SK-N-SH (cell line): ENCODE measurements at regions not wholly inside any gene's neighbourhood (a gene's known extent, or its start where the extent isn't known, plus 50 kb on each side); places are given as distances from the start of the nearest gene placed in this dataset.
A peak's percentile ranks its signal among the peaks of the same experiment; 100 is the strongest.
"Not testable (repeated sequence)": the region's sequence is repeated elsewhere in the genome, so short reads cannot be mapped to it uniquely, and the experiment has no call there.

Experiments
- CTCF ChIA-PET: fragments of 300-600, 350-600 bp; formaldehyde crosslinking; extraction: SDS; loops from one replicate; lab custom pipeline; 2021; lab: Yijun Ruan, JAX
- POLR2A ChIA-PET: fragments of 350-600 bp; sonication (Branson Sonifier 250); formaldehyde crosslinking; extraction: SDS; loops from one replicate; lab custom pipeline; 2020; ENCODE audit warnings: antibody characterized with exemption, inconsistent platforms; lab: Yijun Ruan, JAX
- DNase-seq: peaks from one replicate; pipeline ENCODE4 v3.0.0; 2012
- H2AFZ ChIP-seq: fragments of 200-600 bp; sonication (generic); 2 replicates; pipeline ENCODE4 v1.8.1; 2016; ENCODE audit warnings: antibody characterized with exemption, mild to moderate bottlenecking, low read depth
- H3F3A ChIP-seq: fragments of 200-600 bp; sonication (generic); replicated peaks from 2 replicates; pipeline ENCODE3; 2016; ENCODE audit warnings: antibody characterized with exemption, mild to moderate bottlenecking; ENCODE audit not compliant: insufficient read depth
- H3K27ac ChIP-seq, 2 experiments: fragments of 200-500 bp in 1 of 2; fragments of 200-600 bp in 1 of 2; sonication (Bioruptor generic) in 1 of 2; sonication (generic), shearing (Covaris generic) in 1 of 2; 2 replicates each; pipeline versions ENCODE4 v1.5.1 to v1.6.1; 2014 to 2016; ENCODE audit warnings: low read depth in 2 of 2, inconsistent platforms in 1 of 2, low read length in 1 of 2, mild to moderate bottlenecking in 1 of 2, mixed read lengths in 1 of 2
- H3K27me3 ChIP-seq: fragments of 200-600 bp; sonication (generic), shearing (Covaris generic); 2 replicates; pipeline ENCODE4 v1.6.1; 2016; ENCODE audit warnings: mixed run types; ENCODE audit not compliant: insufficient read depth
- H3K36me3 ChIP-seq, 2 experiments: fragments of 200-500 bp in 1 of 2; fragments of 200-600 bp in 1 of 2; sonication (Bioruptor generic) in 1 of 2; sonication (generic) in 1 of 2; replicated peaks in 1 of 2; 2 replicates each; pipeline versions ENCODE3 to v1.5.1; 2014 to 2016; ENCODE audit warnings: low read length in 1 of 2, mild to moderate bottlenecking in 1 of 2; ENCODE audit not compliant: insufficient read depth in 2 of 2, control insufficient read depth in 1 of 2
- H3K4me1 ChIP-seq, 2 experiments: fragments of 200-500 bp in 1 of 2; fragments of 200-600 bp in 1 of 2; sonication (Bioruptor generic) in 1 of 2; sonication (generic), shearing (Covaris generic) in 1 of 2; 2 replicates each; pipeline versions ENCODE4 v1.5.1 to v1.6.1; 2014 to 2016; ENCODE audit warnings: low read depth in 1 of 2, low read length in 1 of 2, mixed run types in 1 of 2; ENCODE audit not compliant: insufficient read depth in 2 of 2, control insufficient read depth in 1 of 2
- H3K4me2 ChIP-seq: fragments of 200-600 bp; sonication (generic), shearing (Covaris generic); 2 replicates; pipeline ENCODE4 v1.6.1; 2017; ENCODE audit warnings: mixed run types
- H3K4me3 ChIP-seq, 2 experiments: fragments of 200-500 bp in 1 of 2; fragments of 200-600 bp in 1 of 2; sonication (Bioruptor generic) in 1 of 2; sonication (generic), shearing (Covaris generic) in 1 of 2; 2 replicates each; pipeline versions ENCODE4 v1.5.1 to v1.8.1; 2014 to 2016; ENCODE audit warnings: low read depth in 2 of 2, inconsistent platforms in 1 of 2, low read length in 1 of 2, mild to moderate bottlenecking in 1 of 2, mixed read lengths in 1 of 2, moderate library complexity in 1 of 2
- H3K79me2 ChIP-seq: fragments of 200-600 bp; sonication (generic); 2 replicates; pipeline ENCODE4 v1.8.1; 2017; ENCODE audit warnings: mild to moderate bottlenecking; ENCODE audit not compliant: insufficient read depth
- H3K9ac ChIP-seq: fragments of 200-600 bp; sonication (generic); 2 replicates; pipeline ENCODE4 v1.6.1; 2017; ENCODE audit warnings: mixed run types
- H3K9me2 ChIP-seq: fragments of 200-600 bp; sonication (generic); 2 replicates; pipeline ENCODE4 v1.6.1; 2017; ENCODE audit warnings: mixed run types
- H3K9me3 ChIP-seq: fragments of 200-600 bp; sonication (generic); 2 replicates; pipeline ENCODE4 v1.6.1; 2017; ENCODE audit warnings: mixed run types, mild to moderate bottlenecking, moderate library complexity
- H4K20me1 ChIP-seq: fragments of 200-600 bp; sonication (generic); 2 replicates; pipeline ENCODE4 v1.6.1; 2017; ENCODE audit warnings: mild to moderate bottlenecking, mixed run types; ENCODE audit not compliant: insufficient read depth
- EZH2phosphoT487 ChIP-seq: fragments of 200-600 bp; sonication (generic); IDR thresholded peaks from 2 replicates; pipeline ENCODE4 v1.6.1; 2017; ENCODE audit warnings: low read depth, mixed run types, mild to moderate bottlenecking, antibody characterized with exemption, moderate library complexity, borderline replicate concordance
- FOXM1 ChIP-seq: IDR thresholded peaks from 2 replicates; pipeline ENCODE4 v1.4.0; 2012; ENCODE audit warnings: low read depth, mild to moderate bottlenecking
- GATA2 ChIP-seq: sonication (generic); formaldehyde crosslinking; IDR thresholded peaks from 2 replicates; pipeline ENCODE4 v1.5.0; 2020; ENCODE audit warnings: mild to moderate bottlenecking, missing genetic modification reagents
- NRF1 ChIP-seq: IDR thresholded peaks from 2 replicates; pipeline ENCODE4 v1.6.1; 2012; ENCODE audit warnings: low read depth, mild to moderate bottlenecking, low read length
- SIN3A ChIP-seq: IDR thresholded peaks from 2 replicates; pipeline ENCODE4 v1.6.1; 2012; ENCODE audit warnings: low read depth, mild to moderate bottlenecking, low read length, moderate library complexity, borderline replicate concordance
- SMC3 ChIP-seq: IDR thresholded peaks from 2 replicates; pipeline ENCODE4 v1.6.1; 2012; ENCODE audit warnings: low read depth, low read length, improper control_type of control experiment
- TCF12 ChIP-seq: IDR thresholded peaks from 2 replicates; pipeline ENCODE4 v1.4.0; 2012
- YY1 ChIP-seq: IDR thresholded peaks from 2 replicates; pipeline ENCODE4 v1.4.0; 2012; ENCODE audit warnings: low read depth, mild to moderate bottlenecking
- WGBS: methylation state at CpG from one replicate; pipeline ENCODE4 v1.1.6; 2017; ENCODE audit warnings: low lambda C conversion rate; 5-methylcytosine and 5-hydroxymethylcytosine counted together
- TF ChIP-seq, protein P1 (sequence below): IDR thresholded peaks from 2 replicates; pipeline ENCODE4; 2012
- TF ChIP-seq, protein P2 (sequence below): IDR thresholded peaks from 2 replicates; pipeline ENCODE4 v1.4.0; 2012; ENCODE audit warnings: low read depth, borderline replicate concordance
- TF ChIP-seq, protein P3 (sequence below): fragments of 150-350 bp; IDR thresholded peaks from 2 replicates; pipeline ENCODE4 v1.6.1; 2016; ENCODE audit warnings: mild to moderate bottlenecking, low read depth, low read length

DNA sequence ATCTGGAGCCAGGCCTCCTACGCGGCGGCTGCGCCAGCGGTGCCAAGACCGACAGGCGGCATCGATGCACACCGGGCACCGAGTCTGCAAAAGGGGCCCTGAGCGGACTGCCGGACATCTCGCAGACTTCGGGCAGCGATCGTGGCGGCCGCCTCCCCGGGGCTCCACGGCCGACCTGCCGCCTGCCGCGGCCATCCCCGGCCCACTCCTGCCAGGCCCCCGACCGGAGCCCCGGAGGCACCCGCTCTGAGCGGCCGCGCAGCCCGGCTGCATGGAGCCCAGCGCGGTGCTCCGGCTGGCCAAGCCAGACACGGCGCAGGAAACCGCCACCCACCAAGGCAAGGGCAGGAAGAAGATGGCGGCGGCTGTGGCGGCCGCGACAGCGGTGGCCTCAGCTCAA, 154.2 kb upstream of the KCTD7 start:
- Histone ChIP-seq H2AFZ (no peak overlapping the region), H3K36me3 (peaks cover 20 to 22% of the 10 kb centered on the region in 2 experiments), H3K4me1 (no peaks in the 10 kb centered on the region), H3K79me2 (no peaks in the 10 kb centered on the region), H3F3A (peaks cover 3% of the 10 kb centered on the region), H3K9ac (no peak overlapping the region), H4K20me1 (no peaks in the 10 kb centered on the region), H3K27ac (no peak overlapping the region)
- POLR2A ChIA-PET = no interaction called here
- DNase-seq = peak; percentile 27
- TF ChIP-seq FOXM1 (no peak), SIN3A (no peak), GATA2 (CRISPR knock-in tag) (no peak), TCF12 (no peak), NRF1 (no peak), YY1 (no peak), SMC3 (no peak), EZH2phosphoT487 (no peak)
- TF ChIP-seq, protein P1, sequence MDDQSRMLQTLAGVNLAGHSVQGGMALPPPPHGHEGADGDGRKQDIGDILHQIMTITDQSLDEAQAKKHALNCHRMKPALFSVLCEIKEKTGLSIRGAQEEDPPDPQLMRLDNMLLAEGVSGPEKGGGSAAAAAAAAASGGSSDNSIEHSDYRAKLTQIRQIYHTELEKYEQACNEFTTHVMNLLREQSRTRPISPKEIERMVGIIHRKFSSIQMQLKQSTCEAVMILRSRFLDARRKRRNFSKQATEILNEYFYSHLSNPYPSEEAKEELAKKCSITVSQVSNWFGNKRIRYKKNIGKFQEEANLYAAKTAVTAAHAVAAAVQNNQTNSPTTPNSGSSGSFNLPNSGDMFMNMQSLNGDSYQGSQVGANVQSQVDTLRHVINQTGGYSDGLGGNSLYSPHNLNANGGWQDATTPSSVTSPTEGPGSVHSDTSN = no peak
- TF ChIP-seq, protein P2, sequence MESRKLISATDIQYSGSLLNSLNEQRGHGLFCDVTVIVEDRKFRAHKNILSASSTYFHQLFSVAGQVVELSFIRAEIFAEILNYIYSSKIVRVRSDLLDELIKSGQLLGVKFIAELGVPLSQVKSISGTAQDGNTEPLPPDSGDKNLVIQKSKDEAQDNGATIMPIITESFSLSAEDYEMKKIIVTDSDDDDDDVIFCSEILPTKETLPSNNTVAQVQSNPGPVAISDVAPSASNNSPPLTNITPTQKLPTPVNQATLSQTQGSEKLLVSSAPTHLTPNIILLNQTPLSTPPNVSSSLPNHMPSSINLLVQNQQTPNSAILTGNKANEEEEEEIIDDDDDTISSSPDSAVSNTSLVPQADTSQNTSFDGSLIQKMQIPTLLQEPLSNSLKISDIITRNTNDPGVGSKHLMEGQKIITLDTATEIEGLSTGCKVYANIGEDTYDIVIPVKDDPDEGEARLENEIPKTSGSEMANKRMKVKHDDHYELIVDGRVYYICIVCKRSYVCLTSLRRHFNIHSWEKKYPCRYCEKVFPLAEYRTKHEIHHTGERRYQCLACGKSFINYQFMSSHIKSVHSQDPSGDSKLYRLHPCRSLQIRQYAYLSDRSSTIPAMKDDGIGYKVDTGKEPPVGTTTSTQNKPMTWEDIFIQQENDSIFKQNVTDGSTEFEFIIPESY = no peak
- TF ChIP-seq, protein P3, sequence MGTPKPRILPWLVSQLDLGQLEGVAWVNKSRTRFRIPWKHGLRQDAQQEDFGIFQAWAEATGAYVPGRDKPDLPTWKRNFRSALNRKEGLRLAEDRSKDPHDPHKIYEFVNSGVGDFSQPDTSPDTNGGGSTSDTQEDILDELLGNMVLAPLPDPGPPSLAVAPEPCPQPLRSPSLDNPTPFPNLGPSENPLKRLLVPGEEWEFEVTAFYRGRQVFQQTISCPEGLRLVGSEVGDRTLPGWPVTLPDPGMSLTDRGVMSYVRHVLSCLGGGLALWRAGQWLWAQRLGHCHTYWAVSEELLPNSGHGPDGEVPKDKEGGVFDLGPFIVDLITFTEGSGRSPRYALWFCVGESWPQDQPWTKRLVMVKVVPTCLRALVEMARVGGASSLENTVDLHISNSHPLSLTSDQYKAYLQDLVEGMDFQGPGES = no peak
- TF ChIP-seq, all 33 proteins: peak for 0
- H3K9me2 ChIP-seq = no peaks in the 10 kb centered on the region
- H3K27me3 ChIP-seq = no peaks in the 10 kb centered on the region
- 92% methylated on average over 41 of the region's 45 CpGs for WGBS
- H3K4me3 ChIP-seq = no peak overlapping the region
- no peak overlapping the region for H3K4me2 ChIP-seq
- no peaks in the 10 kb centered on the region for H3K9me3 ChIP-seq
- CTCF ChIA-PET = no interaction called here

DNA sequence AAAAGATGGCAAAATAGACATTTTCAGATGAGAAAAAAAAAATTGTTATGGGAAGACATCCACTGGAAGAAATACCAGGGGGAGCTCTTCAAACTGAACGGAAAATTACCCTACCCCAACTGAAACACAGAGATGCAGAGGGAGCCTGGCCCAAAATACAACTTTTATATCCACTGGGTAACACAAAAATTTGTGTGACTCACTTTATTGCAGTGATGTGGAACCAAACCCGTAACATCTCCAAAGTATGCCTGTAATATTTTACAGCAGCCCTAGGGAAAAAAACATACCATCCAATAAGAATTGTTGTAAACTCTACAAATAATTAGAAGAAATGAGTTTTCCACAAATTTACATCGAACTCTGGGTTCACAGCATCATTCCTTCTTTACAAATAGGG, 152.6 kb upstream of the KCTD7 start:
- H4K20me1 ChIP-seq, H3K79me2 ChIP-seq, H3K9me2 ChIP-seq, H3K27ac ChIP-seq, H3K4me2 ChIP-seq, DNase-seq, H2AFZ ChIP-seq, H3K4me3 ChIP-seq, H3K9me3 ChIP-seq, CTCF ChIA-PET, H3F3A ChIP-seq, H3K4me1 ChIP-seq, H3K27me3 ChIP-seq, H3K9ac ChIP-seq, POLR2A ChIA-PET: not testable (repeated sequence)
- 96% methylated on average over 3 of the region's 3 CpGs for WGBS
- peaks cover 20 to 25% of the 10 kb centered on the region in 2 experiments for H3K36me3 ChIP-seq

DNA sequence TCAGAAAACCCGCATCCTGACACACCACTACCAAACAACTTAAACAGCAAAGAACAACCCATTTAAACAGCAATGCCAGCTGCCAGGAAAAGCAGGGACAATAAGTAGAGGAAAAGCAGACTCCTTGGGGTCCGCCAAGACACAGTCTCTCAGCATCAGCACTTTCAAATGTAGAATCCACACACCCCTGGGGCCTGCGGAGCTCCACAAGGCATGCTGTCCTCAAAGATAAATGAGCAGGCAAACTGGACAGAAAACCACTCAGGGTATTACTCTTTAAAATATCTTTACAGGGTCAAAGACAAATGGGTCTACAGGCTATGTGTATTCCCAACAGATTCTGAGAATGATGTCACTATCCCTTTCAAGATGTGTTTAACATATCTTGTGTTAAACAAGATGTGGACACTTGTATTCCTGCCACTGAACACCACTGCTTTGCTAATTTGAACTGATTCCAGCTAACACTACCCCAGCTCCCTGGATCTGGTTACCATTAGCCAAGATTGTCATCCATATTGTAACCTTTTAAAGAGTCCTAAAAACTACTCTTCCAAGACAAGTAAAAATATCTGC, 150.8 kb upstream of the KCTD7 start:
- H3K4me2 ChIP-seq, H2AFZ ChIP-seq, POLR2A ChIA-PET, H3K4me3 ChIP-seq, H3K9me3 ChIP-seq, H3K4me1 ChIP-seq, H3K27ac ChIP-seq, H3K9me2 ChIP-seq, H3K79me2 ChIP-seq, H3K27me3 ChIP-seq, H4K20me1 ChIP-seq, H3F3A ChIP-seq, H3K9ac ChIP-seq, DNase-seq: not testable (repeated sequence)
- 92% methylated on average over 3 of the region's 3 CpGs for WGBS
- CTCF ChIA-PET = interaction anchor here (2.2 kb wide), 1 partner anchor 11 kb away, joined by 4 read pairs; no protein-coding TSS in a partner anchor
- H3K36me3 ChIP-seq = peaks cover 20 to 24% of the 10 kb centered on the region in 2 experiments

DNA sequence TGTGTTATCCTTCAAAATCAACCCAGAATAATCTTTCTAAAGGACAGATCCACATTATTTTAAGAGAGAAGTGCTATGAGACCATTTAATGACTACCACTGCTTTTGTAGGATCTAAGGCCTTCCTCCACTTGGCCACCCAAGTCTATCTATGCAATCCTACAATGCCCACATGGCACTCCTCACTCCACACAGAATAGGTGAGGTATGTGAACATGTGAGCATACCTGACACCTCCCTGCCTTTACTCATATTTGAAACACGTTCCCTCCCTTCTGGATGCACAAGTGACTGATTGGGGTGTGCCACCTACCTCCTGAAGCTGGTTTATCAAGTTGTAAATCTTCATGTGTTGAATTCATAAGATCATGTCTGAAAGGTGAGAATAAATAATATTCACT, 147.5 kb upstream of the KCTD7 start:
- 88% methylated on average over 1 of the region's 1 CpG for WGBS

More for the DNA sequence above, 147.5 kb upstream of the KCTD7 start:
- H3K4me2 ChIP-seq, H3F3A ChIP-seq, H3K9ac ChIP-seq, POLR2A ChIA-PET, H3K27me3 ChIP-seq, H3K4me3 ChIP-seq, H3K4me1 ChIP-seq, H4K20me1 ChIP-seq, H3K9me3 ChIP-seq, H2AFZ ChIP-seq, H3K79me2 ChIP-seq, H3K9me2 ChIP-seq, DNase-seq, H3K27ac ChIP-seq: not testable (repeated sequence)
- peaks cover 12 to 32% of the 10 kb centered on the region in 2 experiments for H3K36me3 ChIP-seq
- CTCF ChIA-PET = interaction anchor here (1.6 kb wide), 1 partner anchor 450 kb away, joined by 3 read pairs; no protein-coding TSS in a partner anchor
